Thyroid gland (tissue), 4 donors: ENCODE measurements at regions not wholly inside any gene's neighbourhood (a gene's known extent, or its start where the extent isn't known, plus 50 kb on each side); places are given as distances from the start of the nearest gene placed in this dataset.

Experiments
- POLR2A ChIP-seq, 2 donors: fragments of 450-650 bp; IDR thresholded peaks; one replicate each; pipeline ENCODE4 v1.6.1; 2017; ENCODE audit warnings: antibody characterized with exemption in 2 of 2, mild to moderate bottlenecking in 2 of 2, moderate library complexity in 1 of 2
- TF ChIP-seq, protein P1 (sequence below), 6 experiments: fragments of 200-600 bp in 3 of 6; fragments of 450-650 bp in 3 of 6; sonication (generic) in 3 of 6; IDR thresholded peaks; one replicate each; pipeline ENCODE4 v1.5.1; 2016 to 2019; ENCODE audit warnings: antibody characterized with exemption in 6 of 6, mild to moderate bottlenecking in 2 of 6, inconsistent platforms in 1 of 6, moderate library complexity in 1 of 6

DNA sequence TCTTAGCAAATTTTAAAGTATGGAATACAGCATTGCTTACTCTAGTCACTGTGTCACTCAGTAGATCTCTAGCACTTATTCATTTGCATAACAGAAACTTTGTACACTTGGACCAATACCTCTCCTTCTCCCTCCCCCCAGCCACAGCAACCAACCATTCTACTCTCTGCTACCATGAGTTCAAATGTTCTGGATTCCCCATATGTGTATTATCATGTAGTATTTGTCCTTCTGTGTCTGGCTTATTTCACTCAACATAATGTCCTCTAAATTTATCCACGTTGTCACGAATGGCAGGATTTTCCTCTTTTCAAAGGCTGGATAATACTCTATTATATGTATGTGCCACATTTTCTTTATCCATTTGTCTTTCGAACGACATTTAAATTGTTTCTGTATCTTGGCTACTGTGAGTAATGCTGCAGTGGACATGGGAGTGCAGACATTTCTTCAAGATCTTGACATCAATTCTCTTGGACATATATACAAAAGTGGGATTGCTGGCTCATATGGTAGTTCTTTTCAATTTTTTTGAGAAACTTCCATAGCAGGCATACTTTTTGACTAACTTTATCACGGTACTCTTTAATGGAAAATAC lies 184.5 kb upstream of the SOX21 start:
- TF ChIP-seq, protein P1, sequence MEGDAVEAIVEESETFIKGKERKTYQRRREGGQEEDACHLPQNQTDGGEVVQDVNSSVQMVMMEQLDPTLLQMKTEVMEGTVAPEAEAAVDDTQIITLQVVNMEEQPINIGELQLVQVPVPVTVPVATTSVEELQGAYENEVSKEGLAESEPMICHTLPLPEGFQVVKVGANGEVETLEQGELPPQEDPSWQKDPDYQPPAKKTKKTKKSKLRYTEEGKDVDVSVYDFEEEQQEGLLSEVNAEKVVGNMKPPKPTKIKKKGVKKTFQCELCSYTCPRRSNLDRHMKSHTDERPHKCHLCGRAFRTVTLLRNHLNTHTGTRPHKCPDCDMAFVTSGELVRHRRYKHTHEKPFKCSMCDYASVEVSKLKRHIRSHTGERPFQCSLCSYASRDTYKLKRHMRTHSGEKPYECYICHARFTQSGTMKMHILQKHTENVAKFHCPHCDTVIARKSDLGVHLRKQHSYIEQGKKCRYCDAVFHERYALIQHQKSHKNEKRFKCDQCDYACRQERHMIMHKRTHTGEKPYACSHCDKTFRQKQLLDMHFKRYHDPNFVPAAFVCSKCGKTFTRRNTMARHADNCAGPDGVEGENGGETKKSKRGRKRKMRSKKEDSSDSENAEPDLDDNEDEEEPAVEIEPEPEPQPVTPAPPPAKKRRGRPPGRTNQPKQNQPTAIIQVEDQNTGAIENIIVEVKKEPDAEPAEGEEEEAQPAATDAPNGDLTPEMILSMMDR (IDR thresholded peaks at IDR 0.05): no peak
- TF ChIP-seq POLR2A (IDR thresholded peaks at IDR 0.05): no peak
